Transverse colon (tissue), 4 donors: ENCODE measurements at regions not wholly inside any gene's neighbourhood (a gene's known extent, or its start where the extent isn't known, plus 50 kb on each side); places are given as distances from the start of the nearest gene placed in this dataset.

Experiments
- CTCF ChIP-seq, 5 experiments: fragments of 200-600 bp in 3 of 5; fragments of 450-650 bp in 2 of 5; sonication (generic) in 3 of 5; IDR thresholded peaks; 1 replicate in 2 of 5; 2 replicates in 3 of 5; pipeline ENCODE4 v1.5.1; 2016 to 2017; ENCODE audit warnings: antibody characterized with exemption in 5 of 5, inconsistent platforms in 3 of 5, mild to moderate bottlenecking in 2 of 5, moderate library complexity in 1 of 5
- POLR2AphosphoS5 ChIP-seq, 3 donors: sonication (generic); formaldehyde crosslinking; IDR thresholded peaks; one replicate each; pipeline ENCODE4 v1.6.1; 2016; ENCODE audit warnings: antibody characterized with exemption in 3 of 3

GRCh38 chr22:22703715-22704114 is 59.3 kb downstream of the GGTLC2 start:
- TF ChIP-seq POLR2AphosphoS5 (IDR thresholded peaks at IDR 0.05) (no peak), CTCF (IDR thresholded peaks at IDR 0.05) (no peak)
